Stimulated activated naive B cell treated with anti-CD40 and anti-IgM and Interleukin-4, amounts not matched to agents 10 μg/mL and 1 μg/mL and 100 μg/mL, for 72 hours (primary cell): ENCODE measurements at regions not wholly inside any gene's neighbourhood (a gene's known extent, or its start where the extent isn't known, plus 50 kb on each side); places are given as distances from the start of the nearest gene placed in this dataset.
A peak's percentile ranks its signal among the peaks of the same experiment; 100 is the strongest.

Source experiments
- ATAC-seq, 2 donors: fragments of 150-1000 bp; cut with Tn5 transposase; replicated peaks; 2 replicates each; pipeline ENCODE4 v1.10.0; 2021; ENCODE audit warnings: moderate library complexity in 1 of 2
- DNase-seq: peaks from one replicate; pipeline ENCODE4 v3.0.0; 2021
- H3K27ac Mint-ChIP-seq: one replicate; pipeline ENCODE4 v1.8.0; 2022; ENCODE audit warnings: mild to moderate bottlenecking, mixed read lengths
- H3K27me3 Mint-ChIP-seq, 2 donors: one replicate each; pipeline ENCODE4 v1.8.0; 2022; ENCODE audit warnings: mixed read lengths in 2 of 2
- H3K36me3 Mint-ChIP-seq, 2 donors: one replicate each; pipeline ENCODE4 v1.8.0; 2022; ENCODE audit warnings: mixed read lengths in 2 of 2, mild to moderate bottlenecking in 1 of 2
- H3K4me1 Mint-ChIP-seq, 2 donors: one replicate each; pipeline ENCODE4 v1.8.0; 2022; ENCODE audit warnings: mixed read lengths in 2 of 2, mild to moderate bottlenecking in 1 of 2
- H3K4me3 Mint-ChIP-seq, 2 donors: one replicate each; pipeline ENCODE4 v1.8.0; 2022; ENCODE audit warnings: mild to moderate bottlenecking in 2 of 2, mixed read lengths in 2 of 2, moderate library complexity in 1 of 2
- H3K9me3 Mint-ChIP-seq, 2 donors: one replicate each; pipeline ENCODE4 v1.8.0; 2022; ENCODE audit warnings: mixed read lengths in 2 of 2, mild to moderate bottlenecking in 1 of 2

DNA sequence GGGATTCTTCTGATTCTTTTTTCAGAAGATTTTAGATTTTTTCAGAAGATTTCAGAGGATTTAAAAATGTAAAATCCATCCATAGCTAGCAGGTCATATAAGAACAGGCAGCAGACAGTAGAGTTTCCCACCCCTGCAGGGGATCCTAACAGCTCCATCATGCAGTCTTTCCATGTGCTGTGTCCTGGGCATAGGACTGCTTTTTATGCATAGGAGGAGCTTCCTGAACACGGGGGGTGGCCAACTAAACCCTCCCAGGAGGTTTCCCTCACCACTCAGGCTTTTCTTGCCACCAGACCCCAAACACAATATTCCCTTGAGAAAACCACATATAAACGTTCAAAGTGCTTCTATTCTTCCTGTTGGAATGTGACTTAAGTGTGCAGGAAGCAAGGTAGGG is 90.1 kb upstream of the TNR start:
- Mint-ChIP-seq H3K9me3 (peaks cover 0 to 7% of the 10 kb centered on the region in 2 donors), H3K4me1 (no peaks in the 10 kb centered on the region), H3K27me3 (no peaks in the 10 kb centered on the region), H3K4me3 (no peak overlapping the region), H3K36me3 (peaks cover 0 to 2% of the 10 kb centered on the region in 2 donors), H3K27ac (no peak overlapping the region)
- ATAC-seq = no peak
- no peak for DNase-seq

GRCh38 chr1:175830500-175830899 is 87.1 kb upstream of the TNR start:
- ATAC-seq (no peak), DNase-seq (no peak)
- Mint-ChIP-seq H3K9me3 (peaks cover 5 to 10% of the 10 kb centered on the region in 2 donors), H3K4me3 (no peak overlapping the region), H3K4me1 (no peaks in the 10 kb centered on the region), H3K27ac (no peak overlapping the region), H3K27me3 (no peaks in the 10 kb centered on the region), H3K36me3 (peaks cover 0 to 2% of the 10 kb centered on the region in 2 donors)

GRCh38 chr1:175829845-175830244 is 86.5 kb upstream of the TNR start:
- Mint-ChIP-seq H3K27me3 (no peaks in the 10 kb centered on the region), H3K4me3 (no peak overlapping the region), H3K27ac (no peak overlapping the region), H3K4me1 (no peaks in the 10 kb centered on the region), H3K36me3 (peaks cover 0 to 2% of the 10 kb centered on the region in 2 donors), H3K9me3 (peaks cover 5 to 10% of the 10 kb centered on the region in 2 donors)
- no peak for DNase-seq
- no peak for ATAC-seq

GRCh38 chr1:175826705-175827104 is 83.3 kb upstream of the TNR start:
- peaks cover 5% of the 10 kb centered on the region in 2 donors for H3K9me3 Mint-ChIP-seq
- ATAC-seq = peak; percentile 73 to 75
- H3K27ac Mint-ChIP-seq = no peak overlapping the region
- DNase-seq = no peak
- no peaks in the 10 kb centered on the region for H3K36me3 Mint-ChIP-seq
- H3K4me1 Mint-ChIP-seq = no peaks in the 10 kb centered on the region
- peaks cover under 1 to 4% of the 10 kb centered on the region in 2 donors for H3K27me3 Mint-ChIP-seq
- no peak overlapping the region for H3K4me3 Mint-ChIP-seq

- no peaks in the 10 kb centered on the region for H3K4me1 Mint-ChIP-seq
- ATAC-seq (peak; percentile 34 to 42), DNase-seq (no peak)
- H3K9me3 Mint-ChIP-seq = peaks cover 5 to 9% of the 10 kb centered on the region in 2 donors
- no peak overlapping the region for H3K4me3 Mint-ChIP-seq
- H3K27me3 Mint-ChIP-seq = peaks cover 9 to 12% of the 10 kb centered on the region in 2 donors
- H3K27ac Mint-ChIP-seq = no peak overlapping the region
- peaks cover 0 to 2% of the 10 kb centered on the region in 2 donors for H3K36me3 Mint-ChIP-seq
Measured at GRCh38 chr1:175824079-175824478, 80.7 kb upstream of the TNR start.

DNA sequence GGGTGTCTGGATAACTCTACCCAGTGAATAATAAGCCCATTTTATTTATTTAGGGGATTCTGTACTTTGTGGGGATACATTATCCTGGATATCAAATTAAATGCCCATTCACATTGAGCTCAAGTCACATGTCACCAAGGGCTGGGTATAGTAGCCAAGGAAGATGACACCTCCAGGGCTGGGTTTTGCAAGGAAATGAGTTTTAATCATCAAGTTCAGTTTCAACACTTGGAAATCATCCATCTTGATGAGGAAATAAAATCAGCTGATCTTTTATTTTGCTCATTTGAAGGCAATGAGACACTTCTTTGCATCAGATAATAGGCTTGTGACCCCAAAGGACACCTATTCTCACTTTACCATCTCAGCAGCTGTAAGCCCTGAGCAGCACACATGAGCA is 80.0 kb upstream of the TNR start:
- H3K9me3 Mint-ChIP-seq = peaks cover 5 to 7% of the 10 kb centered on the region in 2 donors
- ATAC-seq = no peak
- peaks cover 0 to 2% of the 10 kb centered on the region in 2 donors for H3K36me3 Mint-ChIP-seq
- no peaks in the 10 kb centered on the region for H3K4me1 Mint-ChIP-seq
- peaks cover 9 to 12% of the 10 kb centered on the region in 2 donors for H3K27me3 Mint-ChIP-seq
- no peak overlapping the region for H3K27ac Mint-ChIP-seq
- DNase-seq = no peak
- no peak overlapping the region for H3K4me3 Mint-ChIP-seq

GRCh38 chr1:175822580-175822979 is 79.2 kb upstream of the TNR start:
- no peak overlapping the region for H3K27ac Mint-ChIP-seq

GRCh38 chr1:175820456-175821025 is 77.1 kb upstream of the TNR start:
- Mint-ChIP-seq H3K9me3 (peaks cover 0 to 4% of the 10 kb centered on the region in 2 donors), H3K27me3 (peaks cover 9 to 17% of the 10 kb centered on the region in 2 donors), H3K4me3 (no peak overlapping the region), H3K4me1 (no peaks in the 10 kb centered on the region), H3K36me3 (peaks cover 0 to 2% of the 10 kb centered on the region in 2 donors), H3K27ac (no peak overlapping the region)
- no peak for ATAC-seq
- DNase-seq = no peak

More at GRCh38 chr1:175822580-175822979, 79.2 kb upstream of the TNR start:
- Mint-ChIP-seq H3K36me3 (peaks cover 0 to 2% of the 10 kb centered on the region in 2 donors), H3K4me1 (no peaks in the 10 kb centered on the region), H3K4me3 (no peak overlapping the region), H3K9me3 (peaks cover 0 to 4% of the 10 kb centered on the region in 2 donors), H3K27me3 (peaks cover 9 to 12% of the 10 kb centered on the region in 2 donors)
- DNase-seq (no peak), ATAC-seq (no peak)

- ATAC-seq (no peak), DNase-seq (no peak)
- peaks cover 0 to 2% of the 10 kb centered on the region in 2 donors for H3K36me3 Mint-ChIP-seq
- H3K27ac Mint-ChIP-seq = no peak overlapping the region
- H3K27me3 Mint-ChIP-seq = peaks cover 13 to 27% of the 10 kb centered on the region in 2 donors
- H3K4me3 Mint-ChIP-seq = no peak overlapping the region
- peaks cover 0 to 4% of the 10 kb centered on the region in 2 donors for H3K9me3 Mint-ChIP-seq
- H3K4me1 Mint-ChIP-seq = no peaks in the 10 kb centered on the region
Measured at GRCh38 chr1:175818929-175819328, 75.5 kb upstream of the TNR start.

- no peak for ATAC-seq
- no peaks in the 10 kb centered on the region for H3K4me1 Mint-ChIP-seq
- H3K27ac Mint-ChIP-seq = no peak overlapping the region
Measured at GRCh38 chr1:175817445-175817844, 74.0 kb upstream of the TNR start.

DNA sequence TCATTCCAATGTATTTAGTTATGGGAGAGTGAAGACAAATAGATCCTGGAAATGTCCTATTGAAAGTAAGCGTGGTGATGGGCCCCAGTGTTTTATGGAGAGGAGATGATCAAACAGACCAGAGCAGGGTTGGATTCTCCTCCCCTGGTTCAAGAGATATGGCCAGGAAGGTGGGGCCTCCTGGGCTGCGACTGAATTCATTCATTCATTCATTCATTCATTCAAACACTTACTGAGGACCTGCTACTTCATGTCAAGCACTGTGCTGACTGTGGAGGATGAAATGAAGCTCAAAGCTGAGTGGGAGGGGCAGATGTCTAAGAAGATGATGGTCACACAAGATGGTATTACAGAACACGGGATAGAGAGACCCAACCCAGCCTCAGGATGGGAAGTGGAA is 71.5 kb upstream of the TNR start:
- DNase-seq (no peak), ATAC-seq (no peak)
- no peak overlapping the region for H3K27ac Mint-ChIP-seq
- H3K27me3 Mint-ChIP-seq = peaks cover 9 to 26% of the 10 kb centered on the region in 2 donors
- peaks cover 0 to 2% of the 10 kb centered on the region in 2 donors for H3K36me3 Mint-ChIP-seq
- no peak overlapping the region for H3K4me3 Mint-ChIP-seq
- H3K4me1 Mint-ChIP-seq = no peaks in the 10 kb centered on the region
- peaks cover 0 to 8% of the 10 kb centered on the region in 2 donors for H3K9me3 Mint-ChIP-seq

More at GRCh38 chr1:175817445-175817844, 74.0 kb upstream of the TNR start:
- peaks cover 13 to 27% of the 10 kb centered on the region in 2 donors for H3K27me3 Mint-ChIP-seq
- H3K36me3 Mint-ChIP-seq = peaks cover 0 to 2% of the 10 kb centered on the region in 2 donors
- H3K9me3 Mint-ChIP-seq = peaks cover 0 to 9% of the 10 kb centered on the region in 2 donors
- no peak for DNase-seq
- no peak overlapping the region for H3K4me3 Mint-ChIP-seq

DNA sequence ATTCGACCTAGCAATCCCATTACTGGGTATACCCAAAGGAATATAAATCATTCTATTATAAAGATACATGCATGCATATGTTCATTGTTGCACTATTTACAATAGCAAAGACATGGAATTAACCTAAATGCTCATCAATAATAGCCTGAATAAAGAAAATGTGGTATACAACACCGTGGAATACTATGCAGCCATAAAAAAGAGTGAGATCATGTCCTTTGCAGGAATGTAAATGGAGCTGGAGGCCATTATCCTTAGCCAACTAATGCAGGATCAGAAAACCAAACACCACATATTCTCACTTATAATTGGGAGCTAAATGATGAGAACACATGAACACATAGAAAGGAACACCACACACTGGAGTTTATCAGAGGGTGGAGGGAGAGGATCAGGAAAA is 69.5 kb upstream of the TNR start:
- Mint-ChIP-seq H3K4me3 (no peak overlapping the region), H3K36me3 (no peaks in the 10 kb centered on the region), H3K27ac (no peak overlapping the region), H3K27me3 (peaks cover 5 to 24% of the 10 kb centered on the region in 2 donors), H3K9me3 (peaks cover 0 to 6% of the 10 kb centered on the region in 2 donors), H3K4me1 (no peaks in the 10 kb centered on the region)
- DNase-seq = no peak
- no peak for ATAC-seq

DNA sequence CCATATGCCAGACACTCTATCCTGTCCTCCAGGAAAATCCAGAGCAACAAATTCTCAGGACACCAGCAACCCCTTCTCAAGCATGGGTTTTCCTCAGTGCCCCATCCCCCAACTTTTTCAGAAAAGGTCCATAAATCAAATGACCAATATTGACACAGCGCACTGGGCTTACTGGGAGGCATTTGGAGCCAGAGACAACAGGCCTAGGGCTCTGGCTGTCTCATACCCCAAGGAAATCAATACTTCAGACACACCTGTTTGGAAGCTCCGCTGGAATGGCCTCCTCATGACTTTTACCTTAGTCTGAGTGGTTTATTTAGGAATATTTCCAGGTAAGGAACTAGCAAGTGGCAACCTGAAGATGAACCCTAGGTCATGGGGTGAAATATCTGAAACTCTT is 66.9 kb upstream of the TNR start:
- peaks cover 4 to 18% of the 10 kb centered on the region in 2 donors for H3K27me3 Mint-ChIP-seq
- H3K9me3 Mint-ChIP-seq = peaks cover 0 to 6% of the 10 kb centered on the region in 2 donors
- H3K27ac Mint-ChIP-seq = no peak overlapping the region
- no peak for DNase-seq
- H3K4me1 Mint-ChIP-seq = no peaks in the 10 kb centered on the region
- ATAC-seq = no peak
- H3K36me3 Mint-ChIP-seq = no peaks in the 10 kb centered on the region
- no peak overlapping the region for H3K4me3 Mint-ChIP-seq

DNA sequence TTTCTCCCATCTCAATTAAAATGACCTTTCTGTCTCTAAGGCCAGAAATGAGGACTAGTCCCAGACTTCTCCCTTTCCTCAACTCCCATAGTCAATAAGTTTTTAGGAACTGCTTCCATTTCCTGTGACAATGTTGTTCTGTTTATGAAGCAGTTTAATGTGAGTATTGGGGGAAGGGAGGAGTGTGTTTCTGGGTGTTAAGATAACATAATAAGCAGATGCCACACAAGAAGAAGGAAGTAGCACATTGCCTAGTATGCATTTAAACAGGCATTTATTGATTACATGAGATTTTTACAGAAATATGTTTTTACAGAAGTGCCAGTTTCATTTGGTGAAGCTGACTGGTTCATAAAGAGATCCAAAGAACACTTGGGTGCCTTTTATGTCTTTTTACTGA is 65.6 kb upstream of the TNR start:
- ATAC-seq (no peak), DNase-seq (no peak)
- Mint-ChIP-seq H3K27ac (no peak overlapping the region), H3K4me3 (no peak overlapping the region), H3K9me3 (peaks cover 0 to 6% of the 10 kb centered on the region in 2 donors), H3K4me1 (no peaks in the 10 kb centered on the region), H3K36me3 (no peaks in the 10 kb centered on the region), H3K27me3 (peaks cover 0 to 9% of the 10 kb centered on the region in 2 donors)

- Mint-ChIP-seq H3K36me3 (no peaks in the 10 kb centered on the region), H3K4me3 (no peak overlapping the region), H3K27ac (no peak overlapping the region), H3K27me3 (peaks cover 0 to 9% of the 10 kb centered on the region in 2 donors), H3K9me3 (peaks cover 0 to 6% of the 10 kb centered on the region in 2 donors), H3K4me1 (no peaks in the 10 kb centered on the region)
- ATAC-seq (no peak), DNase-seq (no peak)
Measured at GRCh38 chr1:175808573-175808972, 65.2 kb upstream of the TNR start.
